Umbilical cord (tissue), 1 donor: ENCODE measurements at regions not wholly inside any gene's neighbourhood (a gene's known extent, or its start where the extent isn't known, plus 50 kb on each side); places are given as distances from the start of the nearest gene placed in this dataset.
"Not testable (repeated sequence)": the region's sequence is repeated elsewhere in the genome, so short reads cannot be mapped to it uniquely, and the experiment has no call there.

Source experiments
- DNase-seq: peaks from one replicate; pipeline ENCODE4 v3.0.0-alpha.2; 2015; ENCODE audit warnings: low spot score

GRCh38 chr5:12759377-12759776 lies 855.1 kb upstream of the CTNND2 start:
- DNase-seq, result no peak

- no peak for DNase-seq
Measured at GRCh38 chr5:12757035-12757434, 852.8 kb upstream of the CTNND2 start.

- no peak for DNase-seq
Measured at GRCh38 chr5:12745537-12745936, 841.3 kb upstream of the CTNND2 start.

- DNase-seq, result no peak
Measured at GRCh38 chr5:12743582-12743981, 839.3 kb upstream of the CTNND2 start.

GRCh38 chr5:12730354-12730753 lies 826.1 kb upstream of the CTNND2 start:
- no peak for DNase-seq

GRCh38 chr5:12716664-12717063 lies 812.4 kb upstream of the CTNND2 start:
- DNase-seq, result no peak

GRCh38 chr5:12707560-12707959 lies 803.3 kb upstream of the CTNND2 start:
- no peak for DNase-seq

GRCh38 chr5:12704955-12705354 lies 800.7 kb upstream of the CTNND2 start:
- DNase-seq, result no peak

- DNase-seq, result no peak
Measured at GRCh38 chr5:12703254-12703653, 799.0 kb upstream of the CTNND2 start.

GRCh38 chr5:12695651-12696050 lies 791.4 kb upstream of the CTNND2 start:
- DNase-seq, result no peak

GRCh38 chr5:12691330-12691729 lies 787.1 kb upstream of the CTNND2 start:
- DNase-seq, result peak; percentile 25

GRCh38 chr5:12690361-12690760 lies 786.1 kb upstream of the CTNND2 start:
- peak; percentile 60 for DNase-seq

- no peak for DNase-seq
Measured at GRCh38 chr5:12683249-12683648, 779.0 kb upstream of the CTNND2 start.

- DNase-seq, result no peak
Measured at GRCh38 chr5:12679731-12680130, 775.5 kb upstream of the CTNND2 start.

- DNase-seq, result no peak
Measured at GRCh38 chr5:12675959-12676358, 771.7 kb upstream of the CTNND2 start.

GRCh38 chr5:12672141-12672540 lies 767.9 kb upstream of the CTNND2 start:
- no peak for DNase-seq

GRCh38 chr5:12669326-12669725 lies 765.1 kb upstream of the CTNND2 start:
- no peak for DNase-seq

GRCh38 chr5:12668564-12668963 lies 764.3 kb upstream of the CTNND2 start:
- DNase-seq, result no peak

GRCh38 chr5:12667818-12668217 lies 763.6 kb upstream of the CTNND2 start:
- DNase-seq, result not testable (repeated sequence)

- DNase-seq, result not testable (repeated sequence)
Measured at GRCh38 chr5:12665772-12666171, 761.5 kb upstream of the CTNND2 start.

GRCh38 chr5:12662545-12663314 lies 758.5 kb upstream of the CTNND2 start:
- no peak for DNase-seq

- DNase-seq, result no peak
Measured at GRCh38 chr5:12661617-12662370, 757.5 kb upstream of the CTNND2 start.
